Hepatocyte (in vitro differentiated cells): ENCODE measurements at regions not wholly inside any gene's neighbourhood (a gene's known extent, or its start where the extent isn't known, plus 50 kb on each side); places are given as distances from the start of the nearest gene placed in this dataset.
A peak's percentile ranks its signal among the peaks of the same experiment; 100 is the strongest.

ENCODE experiments used
- DNase-seq: peaks from one replicate; pipeline ENCODE4 v3.0.0-alpha.2; 2016; ENCODE audit warnings: low spot score
- H2AFZ ChIP-seq: fragments of 200-600 bp; sonication (generic); 2 replicates; pipeline ENCODE4 v1.6.0; 2016; ENCODE audit warnings: antibody characterized with exemption, mild to moderate bottlenecking
- H3K27ac ChIP-seq: fragments of 200-600 bp; sonication (generic); 2 replicates; pipeline ENCODE4 v1.5.1; 2016; ENCODE audit warnings: mild to moderate bottlenecking
- H3K27me3 ChIP-seq: fragments of 200-600 bp; sonication (generic); 2 replicates; pipeline ENCODE4 v1.6.1; 2016
- H3K36me3 ChIP-seq: fragments of 200-600 bp; sonication (generic); replicated peaks from 2 replicates; pipeline ENCODE4 v1.5.1; 2016; ENCODE audit warnings: low read depth; ENCODE audit not compliant: insufficient read depth
- H3K4me1 ChIP-seq: fragments of 200-600 bp; sonication (generic); 2 replicates; pipeline ENCODE4 v1.5.1; 2016; ENCODE audit warnings: mild to moderate bottlenecking, moderate library complexity; ENCODE audit not compliant: insufficient read depth
- H3K4me2 ChIP-seq: fragments of 200-600 bp; sonication (generic); 2 replicates; pipeline ENCODE4 v1.6.0; 2016
- H3K4me3 ChIP-seq: fragments of 200-600 bp; sonication (generic); 2 replicates; pipeline ENCODE4 v1.5.1; 2016; ENCODE audit warnings: mild to moderate bottlenecking
- H3K79me2 ChIP-seq: fragments of 200-600 bp; sonication (generic); 2 replicates; pipeline ENCODE4 v1.6.0; 2017; ENCODE audit warnings: mild to moderate bottlenecking
- H3K9me2 ChIP-seq: fragments of 200-600 bp; sonication (generic); replicated peaks from 2 replicates; pipeline ENCODE4 v1.6.0; 2017; ENCODE audit warnings: mild to moderate bottlenecking; ENCODE audit not compliant: insufficient read depth
- H3K9me3 ChIP-seq: fragments of 200-600 bp; sonication (generic); 2 replicates; pipeline ENCODE4 v1.5.1; 2016; ENCODE audit warnings: low read depth, mild to moderate bottlenecking
- H4K20me1 ChIP-seq: fragments of 200-600 bp; sonication (generic); 2 replicates; pipeline ENCODE4 v1.6.0; 2016; ENCODE audit warnings: mild to moderate bottlenecking; ENCODE audit not compliant: insufficient read depth, poor library complexity, severe bottlenecking
- EZH2 ChIP-seq: fragments of 200-600 bp; sonication (generic); IDR thresholded peaks from 2 replicates; pipeline ENCODE4 v1.6.1; 2016; ENCODE audit warnings: antibody characterized with exemption, mild to moderate bottlenecking, borderline replicate concordance
- EZH2phosphoT487 ChIP-seq: fragments of 200-600 bp; sonication (generic); IDR thresholded peaks from one replicate; pipeline ENCODE4 v1.6.1; 2018; ENCODE audit warnings: antibody characterized with exemption, mild to moderate bottlenecking, low read depth, moderate library complexity; ENCODE audit not compliant: unreplicated experiment, severe bottlenecking
- WGBS: methylation state at CpG from one replicate; pipeline ENCODE4 v1.1.6; 2016; ENCODE audit warnings: low lambda C conversion rate; ENCODE audit errors: missing lambda C conversion rate; 5-methylcytosine and 5-hydroxymethylcytosine counted together
- TF ChIP-seq, protein P1 (sequence below): fragments of 200-600 bp; sonication (generic); IDR thresholded peaks from 2 replicates; pipeline ENCODE4 v1.5.1; 2016; ENCODE audit warnings: antibody characterized with exemption, mild to moderate bottlenecking; ENCODE audit not compliant: poor library complexity

DNA sequence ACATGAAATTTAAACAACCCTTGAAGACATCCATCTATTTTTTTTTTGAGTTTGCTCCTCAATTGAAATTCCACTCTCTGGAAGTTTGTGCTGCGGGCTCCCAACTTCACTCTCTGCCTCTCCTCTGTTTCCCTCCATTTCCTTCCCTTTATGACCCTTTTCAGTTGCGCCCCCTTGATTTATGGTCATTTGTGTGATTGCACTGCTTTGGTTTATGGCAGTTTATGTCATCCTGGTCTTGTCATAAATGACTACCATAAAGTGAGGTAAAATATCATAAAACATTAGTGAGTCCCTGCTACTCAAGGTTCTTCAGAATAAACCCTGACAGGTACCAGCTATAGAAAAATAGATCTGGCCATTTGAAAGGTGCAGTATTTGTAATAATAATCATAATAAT is 348.3 kb upstream of the ZFP64 start:
- peak overlapping the region; percentile 66 for H3K27ac ChIP-seq
- 54% methylated on average over 2 of the region's 2 CpGs for WGBS
- peak; percentile 57 for DNase-seq

DNA sequence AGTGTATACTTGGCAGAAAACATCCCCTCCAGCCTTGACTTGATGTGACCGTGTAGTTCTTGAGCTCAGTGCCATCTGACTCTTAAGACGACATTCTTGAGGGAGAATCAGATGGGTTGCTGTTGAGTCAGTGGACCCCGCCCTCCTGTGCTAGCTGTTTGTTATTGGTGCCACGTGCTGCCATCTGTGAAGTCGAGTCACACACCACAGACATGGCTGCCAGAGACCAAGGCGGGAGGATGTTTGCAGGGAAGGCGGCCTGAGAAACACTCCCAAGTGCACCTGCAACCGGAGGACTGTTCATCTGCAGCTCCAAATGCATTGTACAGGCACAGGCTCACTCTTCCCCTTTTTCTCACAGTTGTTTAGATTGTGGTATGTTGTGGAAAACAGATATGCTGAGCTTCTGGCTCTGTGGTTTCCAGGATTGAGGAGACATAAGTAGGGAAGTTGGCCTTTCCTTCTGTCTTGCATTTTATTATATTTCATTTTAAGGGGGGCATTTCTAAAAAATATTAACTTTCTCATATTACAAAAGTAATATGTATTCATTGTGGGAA is 345.3 kb upstream of the ZFP64 start:
- H3K36me3 ChIP-seq = no peaks in the 10 kb centered on the region
- H3K9me3 ChIP-seq = no peaks in the 10 kb centered on the region
- H3K27me3 ChIP-seq = no peaks in the 10 kb centered on the region
- no peaks in the 10 kb centered on the region for H3K79me2 ChIP-seq
- no peak overlapping the region for H2AFZ ChIP-seq
- H3K4me3 ChIP-seq = no peak overlapping the region
- DNase-seq = no peak
- TF ChIP-seq, protein P1, sequence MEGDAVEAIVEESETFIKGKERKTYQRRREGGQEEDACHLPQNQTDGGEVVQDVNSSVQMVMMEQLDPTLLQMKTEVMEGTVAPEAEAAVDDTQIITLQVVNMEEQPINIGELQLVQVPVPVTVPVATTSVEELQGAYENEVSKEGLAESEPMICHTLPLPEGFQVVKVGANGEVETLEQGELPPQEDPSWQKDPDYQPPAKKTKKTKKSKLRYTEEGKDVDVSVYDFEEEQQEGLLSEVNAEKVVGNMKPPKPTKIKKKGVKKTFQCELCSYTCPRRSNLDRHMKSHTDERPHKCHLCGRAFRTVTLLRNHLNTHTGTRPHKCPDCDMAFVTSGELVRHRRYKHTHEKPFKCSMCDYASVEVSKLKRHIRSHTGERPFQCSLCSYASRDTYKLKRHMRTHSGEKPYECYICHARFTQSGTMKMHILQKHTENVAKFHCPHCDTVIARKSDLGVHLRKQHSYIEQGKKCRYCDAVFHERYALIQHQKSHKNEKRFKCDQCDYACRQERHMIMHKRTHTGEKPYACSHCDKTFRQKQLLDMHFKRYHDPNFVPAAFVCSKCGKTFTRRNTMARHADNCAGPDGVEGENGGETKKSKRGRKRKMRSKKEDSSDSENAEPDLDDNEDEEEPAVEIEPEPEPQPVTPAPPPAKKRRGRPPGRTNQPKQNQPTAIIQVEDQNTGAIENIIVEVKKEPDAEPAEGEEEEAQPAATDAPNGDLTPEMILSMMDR = no peak
- TF ChIP-seq EZH2 = no peak
- no peak for TF ChIP-seq EZH2phosphoT487
- H3K4me2 ChIP-seq = no peak overlapping the region
- 89% methylated on average over 8 of the region's 8 CpGs for WGBS
- no peaks in the 10 kb centered on the region for H3K4me1 ChIP-seq
- H4K20me1 ChIP-seq = no peaks in the 10 kb centered on the region
- H3K27ac ChIP-seq = no peak overlapping the region
- H3K9me2 ChIP-seq = no peaks in the 10 kb centered on the region

More for the DNA sequence above, 348.3 kb upstream of the ZFP64 start:
- no peaks in the 10 kb centered on the region for H3K9me3 ChIP-seq
- no peaks in the 10 kb centered on the region for H3K36me3 ChIP-seq
- no peaks in the 10 kb centered on the region for H3K9me2 ChIP-seq
- H3K4me3 ChIP-seq = no peak overlapping the region
- peak overlapping the region; percentile 44 for H3K4me2 ChIP-seq
- no peak overlapping the region for H2AFZ ChIP-seq
- TF ChIP-seq EZH2 = no peak
- H3K79me2 ChIP-seq = no peaks in the 10 kb centered on the region
- H4K20me1 ChIP-seq = no peaks in the 10 kb centered on the region
- H3K27me3 ChIP-seq = no peaks in the 10 kb centered on the region
- no peaks in the 10 kb centered on the region for H3K4me1 ChIP-seq

DNA sequence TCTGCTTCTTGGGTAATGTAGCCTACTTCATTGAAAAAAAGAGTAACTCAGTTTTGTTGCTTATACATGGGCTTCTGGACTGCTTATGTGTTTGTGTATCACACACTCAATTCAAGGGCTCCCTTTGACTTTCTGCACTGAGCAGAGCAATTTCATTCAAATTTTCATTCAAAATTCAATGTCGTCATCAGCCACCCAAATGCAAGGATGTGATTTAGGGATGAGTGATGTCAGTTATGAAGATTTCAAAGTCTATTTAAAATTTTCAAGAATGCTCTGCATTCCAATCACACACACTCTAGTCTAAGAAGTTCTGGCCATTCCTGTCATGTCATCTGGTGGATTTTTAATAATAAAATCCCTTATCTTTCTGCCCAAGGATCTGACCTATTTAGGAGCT is 344.5 kb upstream of the ZFP64 start:
- no peak overlapping the region for H2AFZ ChIP-seq
- no peaks in the 10 kb centered on the region for H3K9me2 ChIP-seq
- no peak overlapping the region for H3K4me2 ChIP-seq
- H3K9me3 ChIP-seq = no peaks in the 10 kb centered on the region
- H3K27ac ChIP-seq = no peak overlapping the region
- 85% methylated on average over 1 of the region's 1 CpG for WGBS
- no peaks in the 10 kb centered on the region for H4K20me1 ChIP-seq
- TF ChIP-seq EZH2phosphoT487 (no peak), EZH2 (no peak)
- TF ChIP-seq, protein P1 = no peak
- no peaks in the 10 kb centered on the region for H3K36me3 ChIP-seq
- H3K4me1 ChIP-seq = no peaks in the 10 kb centered on the region
- no peak overlapping the region for H3K4me3 ChIP-seq
- no peaks in the 10 kb centered on the region for H3K79me2 ChIP-seq
- H3K27me3 ChIP-seq = no peaks in the 10 kb centered on the region
- no peak for DNase-seq

DNA sequence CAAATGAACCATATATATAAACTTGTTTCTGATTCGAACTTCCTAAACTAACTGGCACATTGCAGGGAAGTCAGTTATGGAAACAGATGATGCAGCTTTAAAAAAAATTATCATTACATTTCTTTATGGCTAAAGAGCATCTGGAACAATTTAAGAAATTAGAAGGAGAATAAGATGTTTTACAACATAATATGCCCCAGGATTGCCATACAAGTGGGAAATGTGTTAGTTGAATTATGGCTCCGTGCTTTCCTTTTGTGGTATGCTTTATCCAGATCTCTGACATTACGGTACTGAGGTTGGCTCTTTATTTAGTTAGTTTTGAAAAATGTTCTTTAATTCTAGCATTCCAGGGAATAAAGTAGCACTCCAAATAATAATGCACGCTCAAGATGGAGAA is 343.0 kb upstream of the ZFP64 start:
- H3K79me2 ChIP-seq = no peaks in the 10 kb centered on the region
- DNase-seq = no peak
- H3K9me2 ChIP-seq = no peaks in the 10 kb centered on the region
- H3K27ac ChIP-seq = no peak overlapping the region
- peaks cover under 1% of the 10 kb centered on the region for H3K4me1 ChIP-seq
- no peak for TF ChIP-seq EZH2phosphoT487
- no peak overlapping the region for H2AFZ ChIP-seq
- H3K4me2 ChIP-seq = no peak overlapping the region
- no peaks in the 10 kb centered on the region for H3K9me3 ChIP-seq
- no peaks in the 10 kb centered on the region for H3K27me3 ChIP-seq
- H3K4me3 ChIP-seq = no peak overlapping the region
- no peaks in the 10 kb centered on the region for H3K36me3 ChIP-seq
- WGBS = 69% methylated on average over 4 of the region's 4 CpGs
- H4K20me1 ChIP-seq = no peaks in the 10 kb centered on the region
